Upper lobe of left lung (tissue), 4 donors: ENCODE measurements at regions not wholly inside any gene's neighbourhood (a gene's known extent, or its start where the extent isn't known, plus 50 kb on each side); places are given as distances from the start of the nearest gene placed in this dataset.

Experiments used
- POLR2A ChIP-seq, 4 donors: fragments of 450-650 bp; IDR thresholded peaks; one replicate each; pipeline ENCODE4 v1.5.1; 2016 to 2017; ENCODE audit warnings: antibody characterized with exemption in 4 of 4, mild to moderate bottlenecking in 2 of 4
- TF ChIP-seq, protein P1 (sequence below), 6 experiments: fragments of 450-650 bp in 4 of 6; fragments of 200-600 bp in 2 of 6; sonication (generic) in 2 of 6; IDR thresholded peaks; one replicate each; pipeline ENCODE4 v1.5.1; 2016 to 2019; ENCODE audit warnings: antibody characterized with exemption in 6 of 6

DNA sequence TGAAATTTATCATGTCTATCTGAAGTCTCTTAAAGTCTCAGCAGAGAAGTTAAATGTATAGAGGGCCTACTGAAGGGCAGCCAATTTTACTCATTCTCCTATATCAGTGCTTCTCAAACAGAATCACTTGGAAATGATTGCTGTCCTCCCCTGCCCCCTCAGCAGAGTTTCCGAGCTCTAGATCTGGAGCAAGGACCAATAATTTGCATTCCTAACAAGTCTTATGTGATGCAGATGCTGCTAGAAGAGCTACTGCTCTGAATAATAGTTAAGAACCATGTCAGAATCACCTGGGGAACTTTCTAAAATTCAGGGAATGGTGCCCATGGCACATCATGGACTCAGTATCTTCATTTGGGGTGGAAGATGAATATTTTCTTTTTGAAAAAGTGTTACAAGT, 105.6 kb upstream of the EPHA4 start:
- TF ChIP-seq, protein P1, sequence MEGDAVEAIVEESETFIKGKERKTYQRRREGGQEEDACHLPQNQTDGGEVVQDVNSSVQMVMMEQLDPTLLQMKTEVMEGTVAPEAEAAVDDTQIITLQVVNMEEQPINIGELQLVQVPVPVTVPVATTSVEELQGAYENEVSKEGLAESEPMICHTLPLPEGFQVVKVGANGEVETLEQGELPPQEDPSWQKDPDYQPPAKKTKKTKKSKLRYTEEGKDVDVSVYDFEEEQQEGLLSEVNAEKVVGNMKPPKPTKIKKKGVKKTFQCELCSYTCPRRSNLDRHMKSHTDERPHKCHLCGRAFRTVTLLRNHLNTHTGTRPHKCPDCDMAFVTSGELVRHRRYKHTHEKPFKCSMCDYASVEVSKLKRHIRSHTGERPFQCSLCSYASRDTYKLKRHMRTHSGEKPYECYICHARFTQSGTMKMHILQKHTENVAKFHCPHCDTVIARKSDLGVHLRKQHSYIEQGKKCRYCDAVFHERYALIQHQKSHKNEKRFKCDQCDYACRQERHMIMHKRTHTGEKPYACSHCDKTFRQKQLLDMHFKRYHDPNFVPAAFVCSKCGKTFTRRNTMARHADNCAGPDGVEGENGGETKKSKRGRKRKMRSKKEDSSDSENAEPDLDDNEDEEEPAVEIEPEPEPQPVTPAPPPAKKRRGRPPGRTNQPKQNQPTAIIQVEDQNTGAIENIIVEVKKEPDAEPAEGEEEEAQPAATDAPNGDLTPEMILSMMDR (IDR thresholded peaks at IDR 0.05) = no peak
- no peak for TF ChIP-seq POLR2A (IDR thresholded peaks at IDR 0.05)
